GM18861 (cell line): ENCODE measurements at regions not wholly inside any gene's neighbourhood (a gene's known extent, or its start where the extent isn't known, plus 50 kb on each side); places are given as distances from the start of the nearest gene placed in this dataset.

Source experiments
- ATAC-seq: cut with Tn5 transposase; IDR thresholded peaks from one replicate; pipeline ENCODE4 v1.9.1; 2021; ENCODE audit not compliant: unreplicated experiment

- ATAC-seq: no peak
These were observed 169.1 kb downstream of the GUCY2F start for GRCh38 chrX:109312757-109313156.

- ATAC-seq: no peak
These were observed 171.9 kb downstream of the GUCY2F start for GRCh38 chrX:109310031-109310430.

GRCh38 chrX:109301177-109301576 lies 180.7 kb downstream of the GUCY2F start:
- no peak for ATAC-seq

- no peak for ATAC-seq
These were observed 181.5 kb downstream of the GUCY2F start for GRCh38 chrX:109300415-109300814.

GRCh38 chrX:109299091-109299490 lies 182.8 kb downstream of the GUCY2F start:
- no peak for ATAC-seq

- no peak for ATAC-seq
These were observed 187.6 kb downstream of the GUCY2F start for GRCh38 chrX:109294097-109294814.

GRCh38 chrX:109283870-109284269 lies 198.0 kb downstream of the GUCY2F start:
- ATAC-seq: peak; percentile 71

- ATAC-seq: no peak
These were observed 200.2 kb downstream of the GUCY2F start for GRCh38 chrX:109281483-109282275.

- no peak for ATAC-seq
These were observed 207.1 kb downstream of the GUCY2F start for GRCh38 chrX:109274806-109275205.

- peak; percentile 96 for ATAC-seq
These were observed 211.1 kb downstream of the GUCY2F start for GRCh38 chrX:109270580-109271484.

GRCh38 chrX:109268340-109268739 lies 213.5 kb downstream of the GUCY2F start:
- ATAC-seq: no peak

GRCh38 chrX:109266034-109266433 lies 215.9 kb downstream of the GUCY2F start:
- no peak for ATAC-seq

GRCh38 chrX:109264878-109265277 lies 217.0 kb downstream of the GUCY2F start:
- no peak for ATAC-seq

- no peak for ATAC-seq
These were observed 220.6 kb downstream of the GUCY2F start for GRCh38 chrX:109261279-109261678.

- no peak for ATAC-seq
These were observed 229.1 kb downstream of the GUCY2F start for GRCh38 chrX:109252789-109253188.

GRCh38 chrX:109218761-109219160 lies 263.1 kb downstream of the GUCY2F start:
- peak; percentile 47 for ATAC-seq

- ATAC-seq: no peak
These were observed 282.2 kb downstream of the GUCY2F start for GRCh38 chrX:109199726-109200125.

GRCh38 chrX:109190542-109190941 lies 291.3 kb downstream of the GUCY2F start:
- peak; percentile 40 for ATAC-seq

GRCh38 chrX:109187473-109188168 lies 294.3 kb downstream of the GUCY2F start:
- ATAC-seq: peak; percentile 87

GRCh38 chrX:109186939-109187338 lies 294.9 kb downstream of the GUCY2F start:
- no peak for ATAC-seq
